Activated naive CD8-positive, alpha-beta T cell treated with anti-CD3 and anti-CD28 coated beads, Interleukin-2, amount 10 ng/mL, durations not matched to agents 7 days and 5 days (primary cell): ENCODE measurements at regions not wholly inside any gene's neighbourhood (a gene's known extent, or its start where the extent isn't known, plus 50 kb on each side); places are given as distances from the start of the nearest gene placed in this dataset.

ENCODE experiments used
- ATAC-seq: fragments of 150-1000 bp; cut with Tn5 transposase; one replicate; pipeline ENCODE4 v1.10.0; 2021; ENCODE audit warnings: low read depth, moderate library complexity
- POLR2A ChIA-PET: fragments of 350-600 bp; sonication (Branson Sonifier 250); formaldehyde crosslinking; loops from one replicate; lab custom pipeline; 2021; ENCODE audit warnings: antibody characterized with exemption; lab: Charles Lee
- DNase-seq: peaks from one replicate; pipeline ENCODE4 v3.0.0; 2021
- H3K27ac Mint-ChIP-seq: one replicate; pipeline ENCODE4 v1.8.0; 2022; ENCODE audit warnings: mild to moderate bottlenecking, mixed read lengths
- H3K27me3 Mint-ChIP-seq: one replicate; pipeline ENCODE4 v1.8.0; 2022; ENCODE audit warnings: mild to moderate bottlenecking, moderate library complexity, mixed read lengths
- H3K36me3 Mint-ChIP-seq: one replicate; pipeline ENCODE4 v1.8.0; 2021; ENCODE audit warnings: mild to moderate bottlenecking, mixed read lengths
- H3K4me1 Mint-ChIP-seq: one replicate; pipeline ENCODE4 v1.8.0; 2021; ENCODE audit warnings: mixed read lengths
- H3K4me3 Mint-ChIP-seq: one replicate; pipeline ENCODE4 v1.8.0; 2022; ENCODE audit warnings: mild to moderate bottlenecking, moderate library complexity, mixed read lengths
- H3K9me3 Mint-ChIP-seq: one replicate; pipeline ENCODE4 v1.8.0; 2021; ENCODE audit warnings: mixed read lengths

DNA sequence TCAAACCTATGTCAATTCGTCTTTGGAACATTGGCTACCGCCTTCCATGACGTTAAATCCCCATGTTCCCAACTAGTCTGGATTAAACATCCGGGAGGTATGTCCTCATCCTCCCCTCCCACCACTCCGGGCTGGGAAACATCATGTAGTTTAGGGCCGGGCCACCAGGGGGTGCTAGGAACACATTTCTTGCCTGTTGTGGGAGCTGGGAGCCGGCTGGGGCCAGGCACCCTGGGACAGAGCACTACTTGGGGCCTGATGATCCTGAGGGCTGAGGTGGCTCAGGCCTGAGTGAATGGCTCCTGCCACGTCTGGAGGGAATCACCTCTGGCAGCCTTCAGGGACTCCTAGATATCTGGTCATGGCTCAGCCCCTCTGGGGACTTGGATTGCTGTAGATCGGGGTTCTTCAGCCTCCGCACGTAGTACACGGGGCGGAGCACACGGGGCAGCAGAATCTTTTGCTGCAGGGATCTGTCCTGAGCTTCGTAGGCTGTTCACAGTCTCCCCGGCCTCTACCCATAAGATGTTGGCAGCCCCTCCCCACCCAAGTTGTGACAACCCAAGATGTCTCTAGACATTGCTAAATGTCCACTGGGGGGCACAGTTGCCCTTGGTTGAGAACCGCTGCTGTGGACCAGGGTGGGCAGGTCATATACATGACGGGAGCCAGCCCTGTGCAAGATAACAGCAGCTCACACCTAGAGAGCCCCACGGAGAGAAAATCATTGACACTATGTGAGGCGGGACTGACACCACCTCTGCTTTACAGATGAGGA, 141.2 kb upstream of the ZNF716 start:
- no peak for DNase-seq

DNA sequence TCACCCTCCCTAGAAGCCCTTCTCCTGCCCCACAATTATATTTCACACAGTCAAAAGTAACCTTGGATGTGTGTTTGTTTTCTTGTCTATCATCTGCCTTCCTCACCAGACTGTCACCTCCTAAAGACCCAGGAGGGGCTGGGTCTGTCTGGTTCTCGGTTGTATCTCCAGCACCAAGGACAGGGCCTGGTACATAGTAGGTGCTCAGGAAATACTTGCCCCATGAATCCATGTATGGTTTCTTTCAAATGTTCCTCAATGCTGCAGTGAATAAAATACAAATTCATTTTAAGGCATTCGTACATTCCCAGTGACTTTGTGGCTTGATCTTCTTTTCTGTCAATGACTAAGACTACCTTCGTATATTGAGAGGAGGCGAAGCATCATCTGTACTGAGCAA, 122.9 kb upstream of the ZNF716 start:
- Mint-ChIP-seq H3K27ac (no peak overlapping the region), H3K4me3 (no peak overlapping the region), H3K36me3 (no peaks in the 10 kb centered on the region), H3K4me1 (no peaks in the 10 kb centered on the region), H3K27me3 (no peaks in the 10 kb centered on the region), H3K9me3 (peaks cover 31% of the 10 kb centered on the region)
- POLR2A ChIA-PET, result no interaction called here
- DNase-seq (no peak), ATAC-seq (no peak)

More for the DNA sequence above, 141.2 kb upstream of the ZNF716 start:
- H3K9me3 Mint-ChIP-seq, result peaks cover 10% of the 10 kb centered on the region
- POLR2A ChIA-PET, result no interaction called here
- H3K27ac Mint-ChIP-seq, result no peak overlapping the region
- no peaks in the 10 kb centered on the region for H3K27me3 Mint-ChIP-seq
- no peaks in the 10 kb centered on the region for H3K4me1 Mint-ChIP-seq
- ATAC-seq, result no peak
- H3K36me3 Mint-ChIP-seq, result peaks cover 2% of the 10 kb centered on the region
- H3K4me3 Mint-ChIP-seq, result no peak overlapping the region

DNA sequence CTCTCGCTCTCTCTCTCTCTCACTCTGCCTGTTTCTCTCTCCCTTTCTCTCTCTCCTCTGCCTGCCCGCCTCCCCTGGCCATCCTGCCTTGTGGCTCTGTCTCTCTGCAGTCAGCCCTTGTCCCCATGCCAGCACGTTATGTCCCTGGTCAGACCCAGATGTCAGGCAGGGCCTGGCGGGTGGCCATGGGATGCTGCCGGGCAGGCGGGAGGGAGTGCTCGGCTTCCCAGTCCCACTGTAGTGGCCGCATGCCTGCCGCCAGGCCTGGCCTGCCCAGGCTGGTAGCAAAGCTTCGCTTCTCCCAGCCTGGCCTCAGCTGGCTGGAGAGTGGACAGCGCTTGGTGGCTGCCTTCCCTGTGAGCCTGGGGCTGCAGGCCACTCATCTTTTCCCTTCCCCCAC, 121.5 kb upstream of the ZNF716 start:
- POLR2A ChIA-PET, result no interaction called here
- Mint-ChIP-seq H3K4me3 (no peak overlapping the region), H3K9me3 (peaks cover 28% of the 10 kb centered on the region), H3K36me3 (no peaks in the 10 kb centered on the region), H3K27me3 (no peaks in the 10 kb centered on the region), H3K27ac (no peak overlapping the region), H3K4me1 (no peaks in the 10 kb centered on the region)
- no peak for DNase-seq
- no peak for ATAC-seq

DNA sequence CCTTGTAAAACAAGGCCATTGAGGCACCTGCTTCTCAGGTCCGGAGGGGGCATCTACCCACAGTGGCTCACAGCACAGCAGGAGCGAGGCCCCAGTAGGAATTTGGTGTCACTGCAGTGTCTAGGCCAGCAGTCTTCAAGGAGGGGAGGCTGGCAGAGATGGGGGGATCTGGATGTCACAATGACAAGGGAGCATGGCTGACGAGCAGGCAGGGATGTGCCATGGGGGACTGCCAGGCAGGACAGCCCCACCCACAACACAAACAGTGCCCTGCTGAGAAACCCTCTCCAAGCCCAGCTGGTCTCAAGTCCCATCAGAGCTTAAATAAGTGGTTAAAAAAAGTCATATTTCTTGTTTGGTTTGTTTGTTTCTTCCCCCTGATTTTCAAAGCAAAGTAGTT, 121.0 kb upstream of the ZNF716 start:
- Mint-ChIP-seq H3K27me3 (no peaks in the 10 kb centered on the region), H3K9me3 (peaks cover 28% of the 10 kb centered on the region), H3K27ac (no peak overlapping the region), H3K36me3 (no peaks in the 10 kb centered on the region), H3K4me3 (no peak overlapping the region), H3K4me1 (no peaks in the 10 kb centered on the region)
- no peak for ATAC-seq
- POLR2A ChIA-PET, result no interaction called here
- no peak for DNase-seq

DNA sequence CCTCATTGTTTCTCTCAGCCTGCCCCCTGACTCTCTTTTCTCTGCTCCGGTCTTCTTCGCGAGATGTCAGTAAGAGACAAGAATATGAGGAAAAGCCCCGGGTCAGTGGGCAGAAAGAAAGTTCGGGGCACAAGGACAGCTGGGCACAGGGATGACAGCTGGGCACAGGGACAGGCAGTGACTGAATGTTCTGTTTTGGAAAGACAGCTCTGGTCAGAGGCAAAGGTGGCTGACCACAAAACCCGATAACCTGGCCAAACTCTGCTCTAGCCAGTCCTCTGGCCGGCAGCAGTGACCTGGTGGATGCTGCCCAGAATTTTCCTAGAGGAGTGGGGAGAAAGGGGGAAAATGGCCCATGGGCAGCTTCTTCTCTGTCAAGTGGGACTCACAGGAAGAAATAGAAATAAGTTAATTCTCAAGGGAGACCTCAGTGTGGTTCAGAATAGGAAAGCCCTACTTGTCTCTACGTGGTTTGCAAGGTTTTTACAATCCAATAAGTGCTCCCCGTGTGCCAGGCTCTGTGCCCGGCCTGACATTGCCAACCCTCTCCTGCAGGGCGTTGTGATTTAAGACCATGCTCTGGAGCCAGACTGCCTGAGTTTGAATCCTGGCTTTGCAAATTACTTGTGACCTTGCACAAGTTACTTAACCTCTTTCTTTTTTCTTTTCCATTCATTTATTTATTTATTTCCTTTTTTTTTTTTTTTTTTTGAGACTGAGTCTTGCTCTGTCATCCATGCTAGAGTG, 110.6 kb upstream of the ZNF716 start:
- Mint-ChIP-seq H3K4me3 (no peak overlapping the region), H3K27ac (no peak overlapping the region), H3K4me1 (no peaks in the 10 kb centered on the region), H3K27me3 (no peaks in the 10 kb centered on the region), H3K36me3 (no peaks in the 10 kb centered on the region), H3K9me3 (peaks cover 27% of the 10 kb centered on the region)
- POLR2A ChIA-PET, result no interaction called here
- DNase-seq, result no peak
- ATAC-seq, result no peak

DNA sequence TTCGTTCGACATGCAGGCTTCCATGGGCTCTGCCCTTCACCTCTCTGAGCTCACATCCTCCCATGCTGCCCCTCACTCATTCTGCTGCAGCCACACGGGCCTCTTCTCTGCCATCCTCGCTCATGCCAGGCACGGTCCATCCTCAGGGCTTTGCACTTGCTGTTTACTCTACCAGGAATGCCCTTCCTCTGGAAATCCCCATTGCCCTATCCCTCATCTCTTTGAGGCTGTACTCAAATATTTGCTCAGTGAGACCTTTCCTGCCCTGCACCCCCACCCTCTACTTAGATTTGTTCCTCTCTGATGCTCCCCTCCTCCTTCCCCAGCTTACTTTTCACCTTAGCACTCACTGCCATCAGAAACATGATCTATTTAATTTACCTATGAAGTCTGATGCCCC, 107.0 kb upstream of the ZNF716 start:
- POLR2A ChIA-PET, result no interaction called here
- H3K4me1 Mint-ChIP-seq, result no peaks in the 10 kb centered on the region
- peaks cover 23% of the 10 kb centered on the region for H3K9me3 Mint-ChIP-seq
- ATAC-seq, result no peak
- no peak for DNase-seq
- H3K27ac Mint-ChIP-seq, result no peak overlapping the region
- no peaks in the 10 kb centered on the region for H3K36me3 Mint-ChIP-seq
- no peak overlapping the region for H3K4me3 Mint-ChIP-seq
- no peaks in the 10 kb centered on the region for H3K27me3 Mint-ChIP-seq

DNA sequence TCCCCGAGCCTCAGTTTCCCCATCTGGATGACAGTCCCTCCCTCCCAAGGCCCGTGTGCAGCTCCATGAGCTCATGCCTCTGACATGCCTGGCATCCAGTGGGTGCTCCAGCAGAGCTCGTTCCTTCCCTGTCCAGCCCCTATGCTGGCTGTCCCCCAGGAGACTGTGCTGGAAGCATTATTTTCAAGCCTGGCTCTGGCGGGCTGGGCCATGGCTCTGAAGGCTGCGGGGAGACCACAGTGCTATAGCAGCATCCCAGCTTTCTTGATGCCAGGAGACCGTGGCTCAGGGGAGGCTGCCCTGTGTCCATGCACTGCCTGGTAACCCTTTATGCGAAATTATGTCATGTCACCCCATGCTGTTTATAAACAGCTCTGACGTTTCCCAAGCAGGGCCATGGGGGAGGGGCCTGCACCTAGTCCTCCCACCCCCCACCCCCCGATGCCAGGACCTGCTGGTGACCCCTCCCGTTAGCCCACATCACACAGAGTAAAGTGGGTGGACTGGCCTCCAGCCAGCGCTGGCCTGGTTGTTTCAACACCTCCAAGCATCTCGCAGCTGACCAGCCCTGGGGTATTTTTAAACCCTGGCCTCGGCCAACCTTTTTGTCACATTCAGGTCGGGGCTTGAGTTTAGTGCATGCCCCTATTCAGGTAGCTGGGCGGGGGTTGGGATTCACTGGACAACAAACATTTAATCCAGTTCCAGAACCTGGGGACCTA, 105.9 kb upstream of the ZNF716 start:
- Mint-ChIP-seq H3K4me1 (no peaks in the 10 kb centered on the region), H3K4me3 (no peak overlapping the region), H3K9me3 (peaks cover 17% of the 10 kb centered on the region), H3K27ac (no peak overlapping the region), H3K36me3 (no peaks in the 10 kb centered on the region), H3K27me3 (no peaks in the 10 kb centered on the region)
- POLR2A ChIA-PET, result no interaction called here
- no peak for ATAC-seq
- no peak for DNase-seq

DNA sequence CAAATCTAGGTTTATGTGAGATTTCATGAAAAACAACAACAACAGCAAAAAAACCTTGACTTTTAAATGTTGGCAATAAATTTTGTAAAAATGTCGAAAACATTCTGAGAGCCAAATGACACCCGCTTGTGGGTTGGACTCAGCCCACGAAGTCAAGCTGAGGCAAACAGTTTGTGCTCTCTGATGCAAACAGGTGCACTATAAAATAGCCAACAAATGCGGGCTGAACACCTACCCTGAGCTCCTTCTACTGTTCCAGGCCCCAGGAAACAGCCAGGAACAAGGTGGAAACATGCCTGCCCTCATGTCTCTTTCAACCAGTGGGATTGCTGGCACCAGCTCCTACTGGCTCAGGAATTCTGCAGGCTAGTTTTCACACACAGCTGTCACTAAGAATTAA, 105.0 kb upstream of the ZNF716 start:
- no peak for DNase-seq
- POLR2A ChIA-PET, result no interaction called here
- no peaks in the 10 kb centered on the region for H3K27me3 Mint-ChIP-seq
- H3K4me3 Mint-ChIP-seq, result no peak overlapping the region
- no peaks in the 10 kb centered on the region for H3K36me3 Mint-ChIP-seq
- no peaks in the 10 kb centered on the region for H3K4me1 Mint-ChIP-seq
- no peak for ATAC-seq
- peaks cover 19% of the 10 kb centered on the region for H3K9me3 Mint-ChIP-seq
- no peak overlapping the region for H3K27ac Mint-ChIP-seq

DNA sequence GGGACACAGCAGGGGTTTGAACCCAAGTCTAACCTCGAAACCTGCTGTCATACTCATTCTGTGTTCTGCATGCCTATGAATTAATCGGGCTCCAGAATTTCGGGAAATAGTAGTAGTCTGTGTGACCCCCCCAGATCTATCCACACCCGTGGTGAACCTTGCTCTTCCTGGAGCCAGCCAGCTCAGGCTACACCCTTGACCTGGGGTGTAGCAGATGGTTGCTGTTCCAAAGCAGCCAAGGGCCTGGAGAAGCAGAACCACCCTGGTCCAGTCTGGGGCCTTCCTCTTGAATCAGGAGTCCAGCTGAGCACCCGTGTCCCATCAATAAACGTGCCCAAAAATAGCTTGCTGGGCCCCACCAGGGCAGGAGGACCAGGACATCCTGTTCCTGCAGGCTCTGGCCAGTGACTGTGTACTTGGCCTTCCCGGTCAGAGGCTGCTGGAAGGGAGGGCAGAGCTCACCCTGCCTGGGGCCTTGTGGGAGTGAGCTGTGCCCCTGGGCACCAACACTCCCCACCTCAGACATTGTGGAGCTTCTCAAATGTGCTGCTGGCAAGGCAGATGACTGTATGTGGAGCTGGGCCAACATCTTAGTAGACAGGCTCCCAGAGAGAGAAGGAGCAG, 101.2 kb upstream of the ZNF716 start:
- Mint-ChIP-seq H3K9me3 (peaks cover 21% of the 10 kb centered on the region), H3K36me3 (no peaks in the 10 kb centered on the region), H3K4me1 (no peaks in the 10 kb centered on the region), H3K27me3 (no peaks in the 10 kb centered on the region), H3K4me3 (no peak overlapping the region), H3K27ac (no peak overlapping the region)
- DNase-seq (no peak), ATAC-seq (no peak)
- POLR2A ChIA-PET, result no interaction called here

DNA sequence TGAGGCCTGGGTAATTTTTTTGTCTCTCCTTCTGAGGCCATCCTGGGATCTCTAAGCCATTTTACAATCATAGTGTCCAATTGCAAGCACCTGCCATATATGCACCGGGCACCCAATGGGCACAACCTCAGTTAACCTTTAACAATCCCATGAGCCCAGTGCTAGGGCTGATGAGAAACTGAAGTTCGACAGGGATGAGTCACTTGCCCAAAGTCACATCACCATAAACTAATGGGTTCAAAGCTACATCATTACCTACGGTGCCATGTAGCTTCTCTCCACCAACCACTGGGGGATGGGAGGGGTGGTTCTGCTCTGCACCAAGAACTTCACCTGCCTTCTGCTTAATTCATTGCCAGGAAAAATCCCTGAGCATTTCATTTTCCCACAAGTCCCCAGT, 95.8 kb upstream of the ZNF716 start:
- no peak overlapping the region for H3K27ac Mint-ChIP-seq
- no peaks in the 10 kb centered on the region for H3K36me3 Mint-ChIP-seq
- DNase-seq (no peak), ATAC-seq (no peak)
- H3K4me3 Mint-ChIP-seq, result no peak overlapping the region
- no peaks in the 10 kb centered on the region for H3K27me3 Mint-ChIP-seq
- H3K9me3 Mint-ChIP-seq, result peaks cover 27% of the 10 kb centered on the region
- POLR2A ChIA-PET, result no interaction called here
- no peaks in the 10 kb centered on the region for H3K4me1 Mint-ChIP-seq

DNA sequence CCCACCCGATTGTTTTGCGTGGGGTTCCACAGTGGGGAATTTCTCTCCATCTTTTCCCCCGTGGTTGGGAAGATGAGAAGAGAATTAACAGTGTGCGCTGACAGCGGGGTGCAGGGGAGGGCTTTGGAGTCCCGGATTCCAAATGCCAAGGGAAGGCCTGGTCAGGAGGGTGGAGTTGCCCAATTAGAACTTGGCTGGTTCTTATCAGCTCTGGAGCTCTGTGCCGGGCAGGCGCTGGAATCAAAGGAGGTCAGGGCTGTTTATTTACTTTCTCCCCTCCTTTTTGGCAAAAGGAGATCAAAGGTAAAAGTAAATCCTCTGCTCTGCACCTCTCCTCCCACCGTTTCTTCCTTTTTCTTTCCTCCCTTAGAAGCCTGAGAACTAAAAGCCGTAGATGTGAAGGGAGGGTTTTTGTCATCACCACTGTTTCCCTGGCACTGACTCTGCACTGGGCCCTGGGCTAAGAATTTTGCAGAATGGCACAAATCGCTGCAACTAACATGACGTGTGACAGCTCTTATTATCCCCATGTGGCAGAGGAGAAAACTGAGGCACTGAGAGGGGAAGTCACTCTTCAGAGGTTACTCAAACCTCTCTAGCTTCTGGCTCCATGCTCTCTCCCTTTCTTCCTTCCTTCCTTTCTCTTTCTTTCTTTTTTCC, 95.2 kb upstream of the ZNF716 start:
- H3K4me3 Mint-ChIP-seq, result no peak overlapping the region
- H3K9me3 Mint-ChIP-seq, result peaks cover 31% of the 10 kb centered on the region
- no peaks in the 10 kb centered on the region for H3K4me1 Mint-ChIP-seq
- H3K36me3 Mint-ChIP-seq, result peaks cover 1% of the 10 kb centered on the region
- POLR2A ChIA-PET, result no interaction called here
- ATAC-seq (no peak), DNase-seq (no peak)
- no peaks in the 10 kb centered on the region for H3K27me3 Mint-ChIP-seq
- H3K27ac Mint-ChIP-seq, result no peak overlapping the region

DNA sequence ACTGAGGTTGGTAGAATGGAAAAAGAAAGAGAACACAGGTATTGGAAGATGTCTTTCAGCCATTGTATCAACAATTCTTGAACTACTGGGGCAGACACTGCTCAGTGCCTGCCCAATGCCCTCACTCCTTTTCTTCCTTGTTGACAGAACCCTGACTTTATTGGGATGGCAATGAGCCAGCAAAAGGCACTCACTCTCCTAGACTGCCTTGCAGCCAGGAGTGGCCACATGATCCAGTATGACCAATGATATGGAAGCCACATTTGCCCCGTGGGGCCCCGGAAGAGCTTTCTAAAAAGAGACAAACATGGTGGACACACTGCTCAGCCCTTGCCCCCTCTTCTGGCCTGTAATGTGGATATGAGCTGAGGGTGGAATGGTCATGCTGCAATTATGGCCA, 88.6 kb upstream of the ZNF716 start:
- Mint-ChIP-seq H3K9me3 (peaks cover 25% of the 10 kb centered on the region), H3K27me3 (no peaks in the 10 kb centered on the region), H3K36me3 (peaks cover 2% of the 10 kb centered on the region), H3K4me1 (no peaks in the 10 kb centered on the region), H3K27ac (no peak overlapping the region), H3K4me3 (no peak overlapping the region)
- DNase-seq (no peak), ATAC-seq (no peak)
- POLR2A ChIA-PET, result no interaction called here

DNA sequence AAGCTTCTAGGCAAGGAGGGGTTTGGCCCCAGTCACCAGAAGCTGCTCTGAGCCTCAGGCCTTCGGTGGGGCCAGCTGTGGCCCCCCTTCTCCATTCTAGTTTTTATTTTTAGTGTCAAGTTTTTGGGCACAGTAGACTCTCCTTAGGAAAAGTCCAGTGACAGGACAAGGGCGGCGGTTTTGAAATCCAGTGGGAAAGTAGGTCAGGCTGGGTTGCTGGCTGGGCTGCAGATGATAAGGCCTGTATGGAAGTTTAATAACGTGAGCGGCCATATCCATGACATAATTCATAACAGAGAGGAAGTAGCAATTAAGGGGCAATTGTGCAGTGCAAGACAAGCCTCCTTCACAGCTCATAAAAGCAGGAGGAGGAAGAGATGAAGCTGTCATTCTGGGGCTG, 87.1 kb upstream of the ZNF716 start:
- ATAC-seq (no peak), DNase-seq (no peak)
- H3K27me3 Mint-ChIP-seq, result no peaks in the 10 kb centered on the region
- no peaks in the 10 kb centered on the region for H3K4me1 Mint-ChIP-seq
- POLR2A ChIA-PET, result no interaction called here
- peaks cover 2% of the 10 kb centered on the region for H3K36me3 Mint-ChIP-seq
- peaks cover 27% of the 10 kb centered on the region for H3K9me3 Mint-ChIP-seq
- no peak overlapping the region for H3K27ac Mint-ChIP-seq
- H3K4me3 Mint-ChIP-seq, result no peak overlapping the region
